Testis (tissue), 2 donors: ENCODE measurements at regions not wholly inside any gene's neighbourhood (a gene's known extent, or its start where the extent isn't known, plus 50 kb on each side); places are given as distances from the start of the nearest gene placed in this dataset.

Experiments
- POLR2A ChIP-seq: fragments of 450-650 bp; IDR thresholded peaks from one replicate; pipeline ENCODE4 v1.6.1; 2017; ENCODE audit warnings: antibody characterized with exemption, mild to moderate bottlenecking, moderate library complexity
- TF ChIP-seq, protein P1 (sequence below), 3 experiments: fragments of 450-650 bp in 2 of 3; fragments of 200-600 bp in 1 of 3; sonication (generic) in 1 of 3; IDR thresholded peaks; one replicate each; pipeline ENCODE4 v1.5.1; 2016 to 2019; ENCODE audit warnings: antibody characterized with exemption in 3 of 3, mild to moderate bottlenecking in 2 of 3, moderate library complexity in 1 of 3

DNA sequence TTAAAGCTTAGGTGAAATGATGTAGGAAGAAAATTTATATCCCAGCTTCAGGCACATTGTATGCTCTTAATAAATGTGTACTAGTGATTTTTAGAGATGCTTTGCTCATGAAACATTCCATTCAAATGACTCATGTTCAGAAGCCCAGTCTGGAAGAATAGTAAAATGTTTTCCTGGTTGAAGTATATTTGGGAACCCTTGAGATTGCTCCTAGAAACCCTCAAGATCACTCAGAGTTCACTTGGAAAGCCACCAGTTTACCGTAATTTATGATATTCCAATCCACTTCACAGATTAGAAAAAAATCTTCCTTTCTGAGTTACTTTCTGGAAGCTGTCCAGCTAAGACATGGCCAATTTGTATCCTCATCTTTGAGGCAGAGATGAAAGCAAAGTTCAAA lies 186.4 kb downstream of the SYT10 start:
- TF ChIP-seq, protein P1, sequence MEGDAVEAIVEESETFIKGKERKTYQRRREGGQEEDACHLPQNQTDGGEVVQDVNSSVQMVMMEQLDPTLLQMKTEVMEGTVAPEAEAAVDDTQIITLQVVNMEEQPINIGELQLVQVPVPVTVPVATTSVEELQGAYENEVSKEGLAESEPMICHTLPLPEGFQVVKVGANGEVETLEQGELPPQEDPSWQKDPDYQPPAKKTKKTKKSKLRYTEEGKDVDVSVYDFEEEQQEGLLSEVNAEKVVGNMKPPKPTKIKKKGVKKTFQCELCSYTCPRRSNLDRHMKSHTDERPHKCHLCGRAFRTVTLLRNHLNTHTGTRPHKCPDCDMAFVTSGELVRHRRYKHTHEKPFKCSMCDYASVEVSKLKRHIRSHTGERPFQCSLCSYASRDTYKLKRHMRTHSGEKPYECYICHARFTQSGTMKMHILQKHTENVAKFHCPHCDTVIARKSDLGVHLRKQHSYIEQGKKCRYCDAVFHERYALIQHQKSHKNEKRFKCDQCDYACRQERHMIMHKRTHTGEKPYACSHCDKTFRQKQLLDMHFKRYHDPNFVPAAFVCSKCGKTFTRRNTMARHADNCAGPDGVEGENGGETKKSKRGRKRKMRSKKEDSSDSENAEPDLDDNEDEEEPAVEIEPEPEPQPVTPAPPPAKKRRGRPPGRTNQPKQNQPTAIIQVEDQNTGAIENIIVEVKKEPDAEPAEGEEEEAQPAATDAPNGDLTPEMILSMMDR (IDR thresholded peaks at IDR 0.05) = no peak
- no peak for TF ChIP-seq POLR2A
